ENCODE measurements at regions not wholly inside any gene's neighbourhood (a gene's known extent, or its start where the extent isn't known, plus 50 kb on each side); places are given as distances from the start of the nearest gene placed in this dataset.
"Not testable (repeated sequence)": the region's sequence is repeated elsewhere in the genome, so short reads cannot be mapped to it uniquely, and the experiment has no call there.

GRCh38 chr5:145562931-145563330, 272.2 kb downstream of the PRELID2 start:
- no peak for DNase-seq

GRCh38 chr5:145558288-145558687, 276.9 kb downstream of the PRELID2 start:
- peak; percentile 16 for DNase-seq

GRCh38 chr5:145557345-145557744, 277.8 kb downstream of the PRELID2 start:
- DNase-seq, result no peak

- DNase-seq, result peak; percentile 85
Measured at GRCh38 chr5:145554399-145554798, 280.7 kb downstream of the PRELID2 start.

GRCh38 chr5:145553177-145553576, 282.0 kb downstream of the PRELID2 start:
- no peak for DNase-seq

GRCh38 chr5:145551714-145552113, 283.4 kb downstream of the PRELID2 start:
- DNase-seq, result no peak

GRCh38 chr5:145548097-145548496, 287.0 kb downstream of the PRELID2 start:
- no peak for DNase-seq

- no peak for DNase-seq
Measured at GRCh38 chr5:145544401-145544800, 290.7 kb downstream of the PRELID2 start.

GRCh38 chr5:145543968-145544367, 291.2 kb downstream of the PRELID2 start:
- no peak for DNase-seq

GRCh38 chr5:145540375-145540774, 294.8 kb downstream of the PRELID2 start:
- no peak for DNase-seq

GRCh38 chr5:145539201-145539600, 295.9 kb downstream of the PRELID2 start:
- no peak for DNase-seq

GRCh38 chr5:145536133-145536532, 299.0 kb downstream of the PRELID2 start:
- peak; percentile 31 for DNase-seq

GRCh38 chr5:145531038-145531734, 304.0 kb downstream of the PRELID2 start:
- peak; percentile 93 for DNase-seq

- no peak for DNase-seq
Measured at GRCh38 chr5:145521523-145521922, 313.6 kb downstream of the PRELID2 start.

- DNase-seq, result no peak
Measured at GRCh38 chr5:145521066-145521465, 314.1 kb downstream of the PRELID2 start.

- no peak for DNase-seq
Measured at GRCh38 chr5:145520335-145520734, 314.8 kb downstream of the PRELID2 start.

GRCh38 chr5:145517588-145517987, 317.6 kb downstream of the PRELID2 start:
- not testable (repeated sequence) for DNase-seq

- no peak for DNase-seq
Measured at GRCh38 chr5:145511351-145511750, 323.8 kb downstream of the PRELID2 start.

GRCh38 chr5:145510769-145511168, 324.4 kb downstream of the PRELID2 start:
- no peak for DNase-seq

GRCh38 chr5:145510324-145510723, 324.8 kb downstream of the PRELID2 start:
- peak; percentile 33 for DNase-seq

GRCh38 chr5:145509336-145510136, 325.6 kb downstream of the PRELID2 start:
- DNase-seq, result no peak

GRCh38 chr5:145506185-145506850, 328.8 kb downstream of the PRELID2 start:
- no peak for DNase-seq

GRCh38 chr5:145502906-145503305, 332.2 kb downstream of the PRELID2 start:
- DNase-seq, result no peak

GRCh38 chr5:145500710-145501109, 334.4 kb downstream of the PRELID2 start:
- DNase-seq, result no peak
